Endothelial cell of umbilical vein (primary cell): ENCODE measurements at regions not wholly inside any gene's neighbourhood (a gene's known extent, or its start where the extent isn't known, plus 50 kb on each side); places are given as distances from the start of the nearest gene placed in this dataset.

Experiments
- BruUV-seq: library from RNA; stranded (reverse); fragments of 400-500 nt; replicated peaks from 2 replicates; lab custom pipeline; 2021; lab: Mats Ljungman, UMichigan
- CTCF ChIA-PET: fragments of 300-600, 350-600 bp; sonication (Branson Sonifier 250); formaldehyde crosslinking; loops from one replicate; lab custom pipeline; 2021; ENCODE audit warnings: antibody characterized with exemption, inconsistent platforms; lab: Charles Lee
- POLR2A ChIA-PET: fragments of 300-600, 350-600 bp; sonication (Branson Sonifier 250); formaldehyde crosslinking; loops from one replicate; lab custom pipeline; 2021; ENCODE audit warnings: antibody characterized with exemption, inconsistent platforms; lab: Charles Lee
- DNase-seq: peaks from one replicate; pipeline ENCODE4 v3.0.0-alpha.2; 2011; ENCODE audit warnings: low read depth, low spot score
- FAIRE-seq: peaks from 2 replicates; lab custom pipeline; 2011; peaks lifted over from hg19 to GRCh38; lab: Jason Lieb, UNC
- H2AFZ ChIP-seq: 2 replicates; pipeline ENCODE4 v1.6.0; 2012; ENCODE audit warnings: low read depth, low read length, control low read depth, inconsistent platforms
- H3K27ac ChIP-seq: 2 replicates; pipeline ENCODE4 v1.5.1; 2011; ENCODE audit warnings: low read depth, mild to moderate bottlenecking, control low read depth, low read length, moderate library complexity; ENCODE audit not compliant: insufficient read depth
- H3K27me3 ChIP-seq, 2 experiments: 2 replicates each; pipeline versions ENCODE4 v1.6.0 to v1.6.1; 2011; ENCODE audit warnings: low read length in 2 of 2, mixed read lengths in 1 of 2; ENCODE audit not compliant: control insufficient read depth in 2 of 2, insufficient read depth in 2 of 2
- H3K36me3 ChIP-seq, 2 experiments: 2 replicates in 1 of 2; 3 replicates in 1 of 2; pipeline ENCODE4 v1.5.1; 2011; ENCODE audit warnings: low read length in 2 of 2, mild to moderate bottlenecking in 1 of 2, moderate library complexity in 1 of 2; ENCODE audit not compliant: control insufficient read depth in 2 of 2, insufficient read depth in 2 of 2; ENCODE audit errors: extremely low read depth in 1 of 2
- H3K4me1 ChIP-seq: 3 replicates; pipeline ENCODE4 v1.5.1; 2011; ENCODE audit warnings: mild to moderate bottlenecking, low read length; ENCODE audit not compliant: control insufficient read depth, insufficient read depth; ENCODE audit errors: extremely low read depth
- H3K4me2 ChIP-seq: 2 replicates; pipeline ENCODE4 v1.6.1; 2011; ENCODE audit warnings: low read length, control low read depth, mixed read lengths; ENCODE audit not compliant: insufficient read depth
- H3K4me3 ChIP-seq, 3 experiments: fragments of 200-600 bp in 1 of 3; sonication (generic), shearing (Covaris generic) in 1 of 3; replicated peaks in 1 of 3; 2 replicates each; pipeline ENCODE4 v1.5.1; 2011 to 2016; ENCODE audit warnings: control low read depth in 3 of 3, low read length in 3 of 3, mild to moderate bottlenecking in 2 of 3, inconsistent platforms in 1 of 3, low read depth in 1 of 3, moderate library complexity in 1 of 3; ENCODE audit not compliant: insufficient read depth in 1 of 3
- H3K79me2 ChIP-seq: 2 replicates; pipeline ENCODE4 v1.6.0; 2012; ENCODE audit warnings: low read length, inconsistent platforms; ENCODE audit not compliant: control insufficient read depth, insufficient read depth
- H3K9ac ChIP-seq: replicated peaks from 2 replicates; pipeline ENCODE3; 2011; ENCODE audit warnings: low read length, control low read depth; ENCODE audit not compliant: insufficient read depth; ENCODE audit errors: extremely low read depth
- H3K9me1 ChIP-seq: replicated peaks from 3 replicates; pipeline ENCODE4 v1.6.0; 2011; ENCODE audit warnings: mild to moderate bottlenecking, low read length; ENCODE audit not compliant: control insufficient read depth, insufficient read depth; ENCODE audit errors: extremely low read depth
- H3K9me3 ChIP-seq: replicated peaks from 2 replicates; pipeline ENCODE4 v1.5.1; 2012; ENCODE audit warnings: low read length, inconsistent platforms; ENCODE audit not compliant: control insufficient read depth, insufficient read depth
- H4K20me1 ChIP-seq: replicated peaks from 2 replicates; pipeline ENCODE3; 2011; ENCODE audit warnings: mild to moderate bottlenecking, low read length; ENCODE audit not compliant: control insufficient read depth, insufficient read depth; ENCODE audit errors: extremely low read depth
- EZH2 ChIP-seq: IDR thresholded peaks from 2 replicates; pipeline ENCODE4 v1.6.1; 2012; ENCODE audit warnings: borderline replicate concordance, low read depth, mild to moderate bottlenecking, moderate library complexity, low read length, inconsistent platforms; ENCODE audit not compliant: severe bottlenecking
- GATA2 ChIP-seq: IDR thresholded peaks from 2 replicates; pipeline ENCODE4 v1.7.0; 2011; ENCODE audit warnings: low read depth, mild to moderate bottlenecking, moderate library complexity, mixed read lengths, low read length; ENCODE audit not compliant: insufficient read length, insufficient read depth
- MYC ChIP-seq: IDR thresholded peaks from one replicate; pipeline ENCODE4 v1.6.1; 2011; ENCODE audit warnings: mild to moderate bottlenecking, low read depth, low read length
- dilution Hi-C: fragments of 300-500 bp; cut with MboI; formaldehyde crosslinking; loops from one replicate; pipeline ENCODE4 v1.15.0; 2019; ENCODE audit warnings: low sequenced_read_pairs; ENCODE audit not compliant: extremely low pct_ligation_motif_present
- intact Hi-C: fragments of 100-400 bp; cut with micrococcal nuclease; formaldehyde crosslinking; loops from one replicate; pipeline ENCODE4 v1.10.0; 2022
- TF ChIP-seq, protein P1 (sequence below), 2 donors: IDR thresholded peaks; 1 replicate in 1 of 2; 2 replicates in 1 of 2; pipeline ENCODE4 v1.5.1; 2011; ENCODE audit warnings: low read length in 2 of 2, mild to moderate bottlenecking in 2 of 2, moderate library complexity in 2 of 2, control low read depth in 1 of 2, inconsistent platforms in 1 of 2, low read depth in 1 of 2; ENCODE audit not compliant: insufficient read depth in 1 of 2; ENCODE audit errors: extremely low read depth in 1 of 2
- TF ChIP-seq, protein P2 (sequence below): IDR thresholded peaks from 2 replicates; pipeline ENCODE4 v1.6.1; 2011; ENCODE audit not compliant: insufficient read depth, insufficient read length

DNA sequence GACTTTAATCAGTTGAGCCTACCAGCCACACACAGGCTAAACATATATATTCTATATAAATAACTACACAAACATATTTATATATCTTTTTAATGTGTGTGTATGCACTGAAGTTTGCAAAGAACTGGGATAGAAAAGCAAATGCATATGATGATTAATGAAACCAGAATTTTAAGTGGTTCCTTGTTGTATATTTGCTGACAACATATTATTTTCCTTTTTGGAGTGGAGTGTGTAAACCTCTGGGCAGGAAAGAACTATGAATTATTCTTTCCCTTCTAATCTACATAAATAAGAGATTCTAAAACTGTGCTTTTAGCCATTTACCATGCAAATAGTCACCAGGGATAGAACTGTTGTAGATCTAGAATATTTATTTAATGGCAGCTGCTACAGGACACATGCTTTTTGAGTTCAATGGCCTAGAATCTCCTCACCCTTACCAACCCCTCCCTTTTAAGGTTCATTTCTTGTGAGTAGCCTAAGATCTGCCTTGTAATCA is 187.6 kb downstream of the BACH1 start:
- no peak for FAIRE-seq
- no peaks in the 10 kb centered on the region for H3K27me3 ChIP-seq
- intact Hi-C loops (no loop called here), dilution Hi-C loops (no loop called here)
- no peaks in the 10 kb centered on the region for H3K9me3 ChIP-seq
- no peak overlapping the region for H3K27ac ChIP-seq
- no peaks in the 10 kb centered on the region for H3K9me1 ChIP-seq
- H3K4me2 ChIP-seq, result no peak overlapping the region
- no peaks in the 10 kb centered on the region for H4K20me1 ChIP-seq
- ChIA-PET CTCF (interaction anchor here (1.0 kb wide), 1 partner anchor 34 kb away, joined by 3 read pairs; no protein-coding TSS in a partner anchor), POLR2A (no interaction called here)
- no peak for DNase-seq
- H3K36me3 ChIP-seq, result no peaks in the 10 kb centered on the region
- TF ChIP-seq EZH2, result no peak
- TF ChIP-seq, protein P1, sequence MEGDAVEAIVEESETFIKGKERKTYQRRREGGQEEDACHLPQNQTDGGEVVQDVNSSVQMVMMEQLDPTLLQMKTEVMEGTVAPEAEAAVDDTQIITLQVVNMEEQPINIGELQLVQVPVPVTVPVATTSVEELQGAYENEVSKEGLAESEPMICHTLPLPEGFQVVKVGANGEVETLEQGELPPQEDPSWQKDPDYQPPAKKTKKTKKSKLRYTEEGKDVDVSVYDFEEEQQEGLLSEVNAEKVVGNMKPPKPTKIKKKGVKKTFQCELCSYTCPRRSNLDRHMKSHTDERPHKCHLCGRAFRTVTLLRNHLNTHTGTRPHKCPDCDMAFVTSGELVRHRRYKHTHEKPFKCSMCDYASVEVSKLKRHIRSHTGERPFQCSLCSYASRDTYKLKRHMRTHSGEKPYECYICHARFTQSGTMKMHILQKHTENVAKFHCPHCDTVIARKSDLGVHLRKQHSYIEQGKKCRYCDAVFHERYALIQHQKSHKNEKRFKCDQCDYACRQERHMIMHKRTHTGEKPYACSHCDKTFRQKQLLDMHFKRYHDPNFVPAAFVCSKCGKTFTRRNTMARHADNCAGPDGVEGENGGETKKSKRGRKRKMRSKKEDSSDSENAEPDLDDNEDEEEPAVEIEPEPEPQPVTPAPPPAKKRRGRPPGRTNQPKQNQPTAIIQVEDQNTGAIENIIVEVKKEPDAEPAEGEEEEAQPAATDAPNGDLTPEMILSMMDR (IDR thresholded peaks at IDR 0.05; ENCODE audit: extremely low read depth in 1 of 2, insufficient read depth in 1 of 2, low read depth in 1 of 2, low read length in 2 of 2), result no peak
- TF ChIP-seq, protein P2, sequence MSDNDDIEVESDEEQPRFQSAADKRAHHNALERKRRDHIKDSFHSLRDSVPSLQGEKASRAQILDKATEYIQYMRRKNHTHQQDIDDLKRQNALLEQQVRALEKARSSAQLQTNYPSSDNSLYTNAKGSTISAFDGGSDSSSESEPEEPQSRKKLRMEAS, result no peak
- no peak for TF ChIP-seq GATA2
- TF ChIP-seq MYC, result no peak
- no TSS peak for BruUV-seq
- no peak overlapping the region for H3K9ac ChIP-seq
- H3K4me3 ChIP-seq, result no peak overlapping the region
- H2AFZ ChIP-seq, result no peak overlapping the region
- no peaks in the 10 kb centered on the region for H3K79me2 ChIP-seq
- no peaks in the 10 kb centered on the region for H3K4me1 ChIP-seq
